Thoracic aorta (tissue), 2 donors: ENCODE measurements at regions not wholly inside any gene's neighbourhood (a gene's known extent, or its start where the extent isn't known, plus 50 kb on each side); places are given as distances from the start of the nearest gene placed in this dataset.

Source experiments
- ATAC-seq: fragments of 150-250 bp; one replicate; pipeline ENCODE4 v1.8.0; 2017; ENCODE audit warnings: low read depth; ENCODE audit not compliant: insufficient number of reproducible peaks, low FRiP score
- DNase-seq: peaks from one replicate; pipeline ENCODE4 v3.0.0-alpha.2; 2020; ENCODE audit warnings: low spot score
- H3K27ac ChIP-seq, 2 donors: fragments of 200-600 bp; sonication (generic); 1 replicate in 1 of 2; 2 replicates in 1 of 2; pipeline ENCODE4 v1.5.1; 2016; ENCODE audit warnings: mild to moderate bottlenecking in 2 of 2, moderate library complexity in 2 of 2
- H3K27me3 ChIP-seq: fragments of 200-600 bp; sonication (generic); replicated peaks from 2 replicates; pipeline ENCODE4 v1.6.0; 2016; ENCODE audit warnings: mild to moderate bottlenecking; ENCODE audit not compliant: insufficient read depth
- H3K36me3 ChIP-seq: fragments of 200-600 bp; sonication (generic); one replicate; pipeline ENCODE4 v1.5.1; 2016
- H3K4me1 ChIP-seq, 2 donors: fragments of 200-600 bp; sonication (generic); 1 replicate in 1 of 2; 2 replicates in 1 of 2; pipeline versions ENCODE4 v1.5.1 to v1.6.0; 2016; ENCODE audit warnings: low read depth in 2 of 2, mild to moderate bottlenecking in 1 of 2; ENCODE audit not compliant: control insufficient read depth in 1 of 2
- H3K4me3 ChIP-seq: fragments of 200-600 bp; sonication (generic); 2 replicates; pipeline ENCODE4 v1.5.1; 2016; ENCODE audit warnings: mild to moderate bottlenecking
- H3K9me3 ChIP-seq: fragments of 200-600 bp; sonication (generic); 2 replicates; pipeline ENCODE4 v1.5.1; 2016
- CTCF ChIP-seq: fragments of 200-600 bp; sonication (generic); IDR thresholded peaks from one replicate; pipeline ENCODE4 v1.5.1; 2019; ENCODE audit warnings: antibody characterized with exemption

- Histone ChIP-seq H3K27ac (no peak overlapping the region), H3K4me1 (no peaks in the 10 kb centered on the region), H3K27me3 (no peaks in the 10 kb centered on the region), H3K4me3 (no peak overlapping the region), H3K9me3 (no peaks in the 10 kb centered on the region), H3K36me3 (no peaks in the 10 kb centered on the region)
- TF ChIP-seq CTCF, result no peak
- ATAC-seq, result no peak
- DNase-seq, result no peak
These were observed 1894.4 kb downstream of the STIM2 start for GRCh38 chr4:28755081-28755480.

- Histone ChIP-seq H3K36me3 (no peaks in the 10 kb centered on the region), H3K9me3 (no peaks in the 10 kb centered on the region), H3K27me3 (no peaks in the 10 kb centered on the region), H3K4me3 (no peak overlapping the region), H3K27ac (no peak overlapping the region), H3K4me1 (no peaks in the 10 kb centered on the region)
- no peak for ATAC-seq
- TF ChIP-seq CTCF, result no peak
- DNase-seq, result no peak
These were observed 1898.4 kb downstream of the STIM2 start for GRCh38 chr4:28759064-28759463.

GRCh38 chr4:28760003-28760402 is 1899.4 kb downstream of the STIM2 start:
- Histone ChIP-seq H3K9me3 (no peaks in the 10 kb centered on the region), H3K36me3 (no peaks in the 10 kb centered on the region), H3K27me3 (no peaks in the 10 kb centered on the region), H3K4me3 (no peak overlapping the region), H3K4me1 (no peaks in the 10 kb centered on the region), H3K27ac (no peak overlapping the region)
- no peak for TF ChIP-seq CTCF
- no peak for ATAC-seq
- no peak for DNase-seq

GRCh38 chr4:28772066-28772465 is 1911.4 kb downstream of the STIM2 start:
- Histone ChIP-seq H3K4me3 (no peak overlapping the region), H3K27ac (no peak overlapping the region), H3K27me3 (no peaks in the 10 kb centered on the region), H3K36me3 (no peaks in the 10 kb centered on the region), H3K4me1 (no peaks in the 10 kb centered on the region), H3K9me3 (no peaks in the 10 kb centered on the region)
- no peak for ATAC-seq
- no peak for DNase-seq
- no peak for TF ChIP-seq CTCF

GRCh38 chr4:28772788-28773187 is 1912.1 kb downstream of the STIM2 start:
- Histone ChIP-seq H3K27ac (no peak overlapping the region), H3K4me3 (no peak overlapping the region), H3K36me3 (no peaks in the 10 kb centered on the region), H3K4me1 (no peaks in the 10 kb centered on the region), H3K27me3 (no peaks in the 10 kb centered on the region), H3K9me3 (no peaks in the 10 kb centered on the region)
- no peak for DNase-seq
- ATAC-seq, result no peak
- no peak for TF ChIP-seq CTCF
